ENCODE measurements at regions not wholly inside any gene's neighbourhood (a gene's known extent, or its start where the extent isn't known, plus 50 kb on each side); places are given as distances from the start of the nearest gene placed in this dataset.

- TF ChIP-seq, protein P1, sequence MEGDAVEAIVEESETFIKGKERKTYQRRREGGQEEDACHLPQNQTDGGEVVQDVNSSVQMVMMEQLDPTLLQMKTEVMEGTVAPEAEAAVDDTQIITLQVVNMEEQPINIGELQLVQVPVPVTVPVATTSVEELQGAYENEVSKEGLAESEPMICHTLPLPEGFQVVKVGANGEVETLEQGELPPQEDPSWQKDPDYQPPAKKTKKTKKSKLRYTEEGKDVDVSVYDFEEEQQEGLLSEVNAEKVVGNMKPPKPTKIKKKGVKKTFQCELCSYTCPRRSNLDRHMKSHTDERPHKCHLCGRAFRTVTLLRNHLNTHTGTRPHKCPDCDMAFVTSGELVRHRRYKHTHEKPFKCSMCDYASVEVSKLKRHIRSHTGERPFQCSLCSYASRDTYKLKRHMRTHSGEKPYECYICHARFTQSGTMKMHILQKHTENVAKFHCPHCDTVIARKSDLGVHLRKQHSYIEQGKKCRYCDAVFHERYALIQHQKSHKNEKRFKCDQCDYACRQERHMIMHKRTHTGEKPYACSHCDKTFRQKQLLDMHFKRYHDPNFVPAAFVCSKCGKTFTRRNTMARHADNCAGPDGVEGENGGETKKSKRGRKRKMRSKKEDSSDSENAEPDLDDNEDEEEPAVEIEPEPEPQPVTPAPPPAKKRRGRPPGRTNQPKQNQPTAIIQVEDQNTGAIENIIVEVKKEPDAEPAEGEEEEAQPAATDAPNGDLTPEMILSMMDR (IDR thresholded peaks at IDR 0.05): no peak
- no peak for TF ChIP-seq POLR2A (IDR thresholded peaks at IDR 0.05)
Observed at GRCh38 chr5:109920736-109921135, 231.0 kb downstream of the MAN2A1 start.
